Parathyroid adenoma (tissue), 2 donors: ENCODE measurements at regions not wholly inside any gene's neighbourhood (a gene's known extent, or its start where the extent isn't known, plus 50 kb on each side); places are given as distances from the start of the nearest gene placed in this dataset.

ENCODE experiments used
- H2AFZ ChIP-seq: fragments of 300-600 bp; sonication (generic); one replicate; pipeline ENCODE4 v1.7.0; 2017; ENCODE audit warnings: antibody characterized with exemption, mild to moderate bottlenecking
- H3K27ac ChIP-seq: fragments of 300-600 bp; sonication (generic); one replicate; pipeline ENCODE4 v1.7.0; 2017
- H3K27me3 ChIP-seq: fragments of 300-600 bp; sonication (generic); one replicate; pipeline ENCODE4 v1.7.0; 2017; ENCODE audit warnings: low read length; ENCODE audit not compliant: control insufficient read depth, insufficient read depth
- H3K36me3 ChIP-seq: fragments of 300-600 bp; sonication (generic); one replicate; pipeline ENCODE4 v1.7.0; 2017; ENCODE audit warnings: low read length; ENCODE audit not compliant: control insufficient read depth, insufficient read depth
- H3K4me1 ChIP-seq: fragments of 300-600 bp; sonication (generic); one replicate; pipeline ENCODE4 v1.7.0; 2017; ENCODE audit warnings: control low read depth
- H3K4me2 ChIP-seq: fragments of 300-600 bp; sonication (generic); one replicate; pipeline ENCODE4 v1.7.0; 2017; ENCODE audit warnings: low read length
- H3K4me3 ChIP-seq: fragments of 300-600 bp; sonication (generic); one replicate; pipeline ENCODE4 v1.7.0; 2017; ENCODE audit warnings: low read depth, low read length
- H3K79me2 ChIP-seq: fragments of 300-600 bp; sonication (generic); one replicate; pipeline ENCODE4 v1.7.0; 2017; ENCODE audit warnings: control low read depth
- H3K9ac ChIP-seq: fragments of 300-600 bp; sonication (generic); one replicate; pipeline ENCODE4 v1.7.0; 2017; ENCODE audit warnings: mild to moderate bottlenecking
- H3K9me3 ChIP-seq: fragments of 300-600 bp; sonication (generic); one replicate; pipeline ENCODE4 v1.7.0; 2017; ENCODE audit warnings: low read length; ENCODE audit not compliant: control insufficient read depth
- TF ChIP-seq, protein P1 (sequence below): fragments of 300-600 bp; sonication (generic); IDR thresholded peaks from one replicate; pipeline ENCODE4 v1.7.0; 2017; ENCODE audit warnings: antibody characterized with exemption, mild to moderate bottlenecking
- donor health status: primary hyperparathyroidism.

DNA sequence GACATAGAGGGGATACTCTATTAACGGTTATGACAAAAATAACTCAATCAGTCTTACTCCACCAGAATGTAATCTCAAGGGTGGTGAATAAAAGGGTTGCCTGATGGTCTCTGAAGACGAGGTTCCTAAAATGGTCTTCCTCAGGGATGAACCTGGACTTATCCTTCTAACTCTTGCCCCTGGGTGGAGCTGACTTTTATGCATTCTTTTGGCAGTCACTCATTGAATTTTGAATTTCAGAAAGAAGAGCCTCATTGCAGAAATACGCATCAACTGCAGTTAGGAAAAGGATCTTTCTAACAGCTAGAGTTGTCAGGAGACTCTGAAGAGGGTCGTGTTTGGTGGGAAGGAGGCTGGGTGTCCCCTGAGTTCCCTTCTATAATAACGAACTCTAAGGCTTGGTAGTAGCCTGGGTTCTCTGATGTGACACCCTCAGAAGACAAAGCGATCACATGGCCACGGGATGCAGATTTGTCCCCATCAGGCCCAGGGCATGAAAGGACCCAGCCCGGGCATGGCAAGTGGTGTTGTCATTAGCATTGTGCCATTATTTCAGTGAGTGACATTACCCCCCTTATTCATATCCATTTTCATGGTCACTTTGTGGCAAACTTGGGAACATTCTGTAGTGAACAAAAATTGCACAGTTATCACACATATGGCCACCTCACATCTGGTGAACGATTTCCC, 58.6 kb upstream of the JCAD start:
- TF ChIP-seq, protein P1, sequence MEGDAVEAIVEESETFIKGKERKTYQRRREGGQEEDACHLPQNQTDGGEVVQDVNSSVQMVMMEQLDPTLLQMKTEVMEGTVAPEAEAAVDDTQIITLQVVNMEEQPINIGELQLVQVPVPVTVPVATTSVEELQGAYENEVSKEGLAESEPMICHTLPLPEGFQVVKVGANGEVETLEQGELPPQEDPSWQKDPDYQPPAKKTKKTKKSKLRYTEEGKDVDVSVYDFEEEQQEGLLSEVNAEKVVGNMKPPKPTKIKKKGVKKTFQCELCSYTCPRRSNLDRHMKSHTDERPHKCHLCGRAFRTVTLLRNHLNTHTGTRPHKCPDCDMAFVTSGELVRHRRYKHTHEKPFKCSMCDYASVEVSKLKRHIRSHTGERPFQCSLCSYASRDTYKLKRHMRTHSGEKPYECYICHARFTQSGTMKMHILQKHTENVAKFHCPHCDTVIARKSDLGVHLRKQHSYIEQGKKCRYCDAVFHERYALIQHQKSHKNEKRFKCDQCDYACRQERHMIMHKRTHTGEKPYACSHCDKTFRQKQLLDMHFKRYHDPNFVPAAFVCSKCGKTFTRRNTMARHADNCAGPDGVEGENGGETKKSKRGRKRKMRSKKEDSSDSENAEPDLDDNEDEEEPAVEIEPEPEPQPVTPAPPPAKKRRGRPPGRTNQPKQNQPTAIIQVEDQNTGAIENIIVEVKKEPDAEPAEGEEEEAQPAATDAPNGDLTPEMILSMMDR: no peak
- H3K4me1 ChIP-seq: peaks cover 5% of the 10 kb centered on the region
- no peaks in the 10 kb centered on the region for H3K36me3 ChIP-seq
- H3K27me3 ChIP-seq: no peaks in the 10 kb centered on the region
- no peak overlapping the region for H2AFZ ChIP-seq
- H3K4me3 ChIP-seq: no peak overlapping the region
- no peak overlapping the region for H3K9ac ChIP-seq
- H3K4me2 ChIP-seq: no peak overlapping the region
- H3K9me3 ChIP-seq: no peaks in the 10 kb centered on the region
- no peak overlapping the region for H3K27ac ChIP-seq
- no peaks in the 10 kb centered on the region for H3K79me2 ChIP-seq

DNA sequence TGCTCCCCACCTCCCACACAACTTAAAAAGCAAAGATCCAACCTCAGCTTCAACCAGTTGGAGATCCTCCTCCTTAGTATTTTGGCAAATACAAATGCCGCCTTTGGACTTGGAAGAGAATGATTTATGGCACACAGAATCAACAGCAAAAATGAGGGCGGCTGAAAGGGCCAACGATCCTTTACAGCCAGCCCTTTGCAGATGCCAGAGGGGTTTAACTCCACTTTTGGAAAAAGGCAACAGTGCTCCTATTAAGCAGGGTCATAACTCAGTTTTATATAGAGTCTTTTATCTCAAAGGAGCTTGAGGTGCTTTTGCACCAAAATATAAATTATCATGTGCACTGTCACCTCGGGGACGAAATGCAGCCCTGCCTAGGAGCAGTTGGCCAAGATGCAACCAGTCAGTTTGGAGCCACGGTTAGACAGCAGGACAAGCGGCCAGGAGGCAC, 56.7 kb upstream of the JCAD start:
- Histone ChIP-seq H3K27ac (no peak overlapping the region), H3K4me3 (no peak overlapping the region), H3K9ac (no peak overlapping the region), H3K4me1 (peaks cover 5% of the 10 kb centered on the region), H2AFZ (no peak overlapping the region), H3K9me3 (no peaks in the 10 kb centered on the region), H3K79me2 (no peaks in the 10 kb centered on the region), H3K4me2 (no peak overlapping the region), H3K36me3 (no peaks in the 10 kb centered on the region), H3K27me3 (no peaks in the 10 kb centered on the region)
- TF ChIP-seq, protein P1: no peak

DNA sequence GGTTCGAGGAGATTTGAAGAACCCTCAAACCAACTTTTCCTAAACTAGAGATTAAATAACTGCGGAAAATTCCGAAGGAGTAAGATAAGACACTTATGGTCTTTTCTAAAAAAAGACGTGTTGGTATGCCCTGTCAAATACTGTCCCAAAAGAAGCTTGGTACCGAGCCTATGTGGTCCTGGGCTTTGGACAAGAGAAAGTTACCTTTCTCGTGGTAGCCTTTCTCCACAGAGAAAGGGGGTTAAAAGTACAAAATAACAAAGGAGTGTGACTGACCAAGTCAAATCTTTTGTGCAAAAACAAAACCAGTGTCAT, 56.2 kb upstream of the JCAD start:
- Histone ChIP-seq H3K4me3 (no peak overlapping the region), H2AFZ (peak overlapping the region; percentile 73), H3K27ac (no peak overlapping the region)

DNA sequence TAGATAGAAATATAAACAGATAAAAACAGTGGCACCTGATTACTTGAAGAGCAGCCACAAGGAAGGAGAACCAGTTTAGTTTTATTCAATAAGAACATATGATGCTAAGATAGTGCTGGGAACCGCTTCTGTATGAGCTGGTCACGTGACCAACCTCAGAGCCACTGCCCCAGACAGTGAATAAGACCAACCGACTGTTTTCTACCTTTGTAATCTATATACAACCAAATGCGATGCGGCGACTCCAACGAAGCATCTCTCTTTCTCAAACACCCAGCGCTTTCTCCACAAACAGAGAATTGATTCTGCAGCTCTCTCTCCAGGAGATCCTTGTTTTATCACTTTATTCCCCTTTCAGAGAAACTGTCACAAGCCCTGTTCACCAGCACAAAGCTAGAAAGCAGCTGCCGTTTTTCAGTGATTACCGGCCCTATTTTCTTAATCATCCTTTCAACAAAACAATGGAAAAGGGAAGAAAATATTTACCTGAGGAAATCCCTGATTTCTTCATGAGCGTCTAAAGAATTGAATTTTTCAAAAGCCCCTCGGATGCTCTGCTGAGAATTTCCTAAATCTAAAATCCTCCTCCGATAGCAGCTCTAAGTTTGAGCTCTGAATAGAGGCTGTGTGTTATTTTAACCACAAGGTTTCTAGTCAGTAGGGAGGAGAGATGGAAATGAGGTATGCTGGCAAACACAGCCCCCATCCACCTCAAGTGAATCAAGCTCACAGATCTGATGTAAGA, 55.7 kb upstream of the JCAD start:
- TF ChIP-seq, protein P1: no peak

More for the DNA sequence above, 56.2 kb upstream of the JCAD start:
- H3K4me2 ChIP-seq: no peak overlapping the region
- H3K27me3 ChIP-seq: no peaks in the 10 kb centered on the region
- H3K4me1 ChIP-seq: peaks cover 5% of the 10 kb centered on the region
- no peaks in the 10 kb centered on the region for H3K9me3 ChIP-seq
- TF ChIP-seq, protein P1: no peak
- H3K36me3 ChIP-seq: no peaks in the 10 kb centered on the region
- H3K79me2 ChIP-seq: no peaks in the 10 kb centered on the region
- no peak overlapping the region for H3K9ac ChIP-seq

More for the DNA sequence above, 55.7 kb upstream of the JCAD start:
- H3K36me3 ChIP-seq: no peaks in the 10 kb centered on the region
- no peak overlapping the region for H3K4me3 ChIP-seq
- H3K9ac ChIP-seq: no peak overlapping the region
- no peaks in the 10 kb centered on the region for H3K27me3 ChIP-seq
- H3K4me1 ChIP-seq: peaks cover 5% of the 10 kb centered on the region
- H2AFZ ChIP-seq: peak overlapping the region; percentile 73
- no peaks in the 10 kb centered on the region for H3K9me3 ChIP-seq
- no peak overlapping the region for H3K27ac ChIP-seq
- no peak overlapping the region for H3K4me2 ChIP-seq
- H3K79me2 ChIP-seq: no peaks in the 10 kb centered on the region
